ENCODE measurements at regions not wholly inside any gene's neighbourhood (a gene's known extent, or its start where the extent isn't known, plus 50 kb on each side); places are given as distances from the start of the nearest gene placed in this dataset.

DNA sequence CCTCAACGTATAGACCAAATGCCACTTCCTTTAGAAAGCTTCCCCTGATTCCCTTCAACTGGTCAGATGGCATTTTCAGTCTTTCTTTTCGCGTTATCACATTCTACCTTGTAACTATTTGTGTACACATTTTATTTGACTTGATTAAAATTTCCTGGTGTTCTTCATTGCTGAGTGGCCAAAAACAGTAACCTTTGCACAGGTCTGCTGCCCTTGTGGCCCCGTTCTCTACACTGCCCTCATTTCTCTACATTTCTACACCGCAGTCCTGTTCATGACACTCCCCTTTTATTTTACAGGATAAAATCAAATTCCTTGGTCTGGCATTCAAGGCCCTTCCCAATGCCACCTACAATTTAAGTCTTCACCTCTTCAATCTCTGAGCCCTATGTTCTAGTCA, 334.2 kb upstream of the SLC30A5 start:
- DNase-seq, result no peak

DNA sequence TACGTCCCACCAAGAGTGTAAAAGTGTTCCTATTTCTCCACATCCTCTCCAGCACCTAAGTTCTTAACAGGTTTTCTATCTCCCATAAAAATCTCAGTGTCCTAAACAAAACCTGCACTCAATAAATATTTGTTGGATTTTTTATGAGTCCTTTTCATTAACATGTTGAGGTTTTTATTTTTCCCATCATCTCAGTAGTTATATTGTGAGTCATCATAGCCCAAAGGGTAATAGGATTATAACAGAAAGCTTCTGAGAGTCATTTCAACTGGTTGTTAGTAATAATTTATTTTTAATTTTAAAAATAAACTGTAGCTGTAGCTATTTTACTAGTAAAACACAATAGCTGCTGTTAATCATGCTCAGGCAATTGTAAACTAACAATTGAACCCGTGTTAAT, 331.6 kb upstream of the SLC30A5 start:
- DNase-seq, result no peak

DNA sequence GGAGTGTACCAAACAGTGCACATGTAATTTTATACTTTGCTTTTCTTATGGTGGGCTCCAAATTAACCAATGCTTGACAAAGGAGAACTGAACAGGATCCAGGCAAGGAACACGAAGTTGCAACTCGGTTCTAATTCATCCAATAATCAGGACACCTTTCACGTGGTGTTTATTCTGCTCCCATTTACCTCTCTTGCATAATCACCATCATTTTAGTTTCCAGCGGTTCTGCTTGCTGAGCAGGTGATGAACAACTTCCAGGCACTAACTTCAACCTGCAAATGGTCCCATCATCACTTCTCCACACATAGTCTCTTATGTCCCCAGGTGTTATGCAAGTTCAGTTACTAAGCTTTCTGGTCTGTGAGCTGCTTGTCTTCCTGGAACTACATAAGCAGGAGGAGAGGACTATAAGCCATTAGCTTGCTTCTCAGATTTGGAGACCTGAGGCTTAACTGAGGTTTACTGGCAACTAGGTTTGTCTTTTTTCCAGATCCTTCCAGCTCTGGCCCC, 326.8 kb upstream of the SLC30A5 start:
- DNase-seq, result no peak

DNA sequence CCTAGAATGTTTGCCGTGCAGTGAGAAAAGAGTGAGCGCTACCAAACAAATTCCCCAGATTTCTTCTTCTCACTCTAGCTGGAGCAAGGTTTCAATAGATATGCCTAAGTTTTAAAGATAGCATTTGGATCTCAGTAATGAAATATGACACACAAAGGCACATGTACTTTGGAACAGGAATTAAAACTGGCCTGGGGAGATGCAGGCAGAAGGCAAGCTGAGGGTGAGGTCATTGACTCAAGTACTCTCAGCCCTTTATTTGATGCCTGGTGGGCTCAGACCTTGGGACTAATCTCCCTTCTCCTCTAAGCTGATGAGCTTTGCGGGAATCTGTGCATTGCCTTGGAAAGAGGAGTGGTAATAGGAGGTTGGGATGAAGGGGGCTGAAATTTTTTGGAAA, 323.3 kb upstream of the SLC30A5 start:
- DNase-seq, result no peak

DNA sequence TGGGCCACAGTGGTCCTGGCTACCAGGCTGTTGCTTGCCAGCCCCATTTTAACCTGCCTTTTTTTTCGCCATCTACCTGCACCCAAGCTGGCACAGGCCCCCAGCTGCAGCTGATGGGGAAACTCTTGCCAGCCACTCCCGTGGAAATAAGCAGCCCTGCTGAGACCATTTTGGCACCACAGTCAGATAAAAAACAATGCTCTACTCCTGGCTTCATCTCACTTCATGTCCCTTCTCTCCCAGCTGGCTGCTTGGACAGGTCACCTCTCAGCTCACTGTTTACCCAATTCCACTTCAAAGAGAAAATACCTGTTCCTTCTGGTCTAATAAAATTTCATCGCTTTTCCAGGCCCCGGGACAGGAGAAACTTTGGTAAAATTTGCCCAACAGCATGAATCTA, 322.6 kb upstream of the SLC30A5 start:
- no peak for DNase-seq

DNA sequence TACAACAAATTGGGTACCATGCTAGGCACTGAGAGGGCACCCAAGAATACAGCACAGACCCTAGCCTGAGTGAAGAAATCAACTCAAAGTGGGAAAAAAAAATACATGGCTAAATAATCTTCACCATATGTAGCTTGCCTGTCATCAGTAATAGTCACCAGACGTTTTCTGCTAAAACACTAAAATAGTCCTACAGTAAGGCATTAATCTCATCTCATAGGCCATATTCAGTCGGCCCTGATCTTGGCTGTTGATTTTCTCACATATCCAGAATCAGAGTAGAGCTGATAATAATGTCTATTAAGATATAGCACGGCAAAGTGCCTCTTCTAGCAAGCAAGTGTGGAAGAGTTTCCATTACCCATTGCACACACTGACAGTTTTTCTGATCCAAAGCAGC, 322.1 kb upstream of the SLC30A5 start:
- no peak for DNase-seq

DNA sequence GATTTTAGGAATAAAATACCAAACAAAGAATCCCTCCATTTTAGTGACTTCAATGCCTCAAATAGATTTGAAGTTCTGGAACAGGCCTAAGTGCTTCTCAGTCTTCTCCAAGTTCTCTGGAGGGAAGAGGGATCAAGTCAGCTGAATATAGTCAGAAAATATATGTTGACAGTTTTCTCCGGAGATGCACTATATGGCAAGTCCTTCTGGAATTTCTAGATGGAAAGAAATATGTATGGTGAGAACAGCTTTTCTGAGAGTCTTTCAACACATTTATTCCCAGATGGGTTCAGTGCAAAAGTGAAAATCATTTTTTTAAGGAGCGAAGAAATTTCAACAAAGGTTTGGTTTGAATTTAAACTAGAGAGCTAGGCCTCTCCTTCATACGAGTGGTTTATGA, 317.4 kb upstream of the SLC30A5 start:
- DNase-seq, result no peak

DNA sequence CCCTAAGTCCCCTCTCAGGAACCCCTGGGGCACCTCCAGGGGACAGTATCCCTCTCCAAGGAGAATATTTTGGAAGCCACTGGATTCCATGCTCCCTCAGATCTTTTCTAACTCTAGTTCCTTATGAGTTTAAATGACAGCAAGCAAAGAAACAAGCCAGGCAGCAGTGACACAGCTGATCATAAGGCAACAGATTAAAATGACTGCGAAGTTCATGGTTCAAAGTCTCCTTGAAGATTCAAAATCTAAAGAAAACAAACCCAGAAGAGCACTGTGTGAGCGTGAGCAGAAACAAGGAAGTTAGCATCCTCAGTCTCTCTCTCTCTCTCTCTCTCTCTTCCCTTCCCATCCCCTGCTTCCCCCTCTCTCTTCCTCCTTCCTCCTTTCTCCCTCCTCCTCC, 316.7 kb upstream of the SLC30A5 start:
- no peak for DNase-seq

DNA sequence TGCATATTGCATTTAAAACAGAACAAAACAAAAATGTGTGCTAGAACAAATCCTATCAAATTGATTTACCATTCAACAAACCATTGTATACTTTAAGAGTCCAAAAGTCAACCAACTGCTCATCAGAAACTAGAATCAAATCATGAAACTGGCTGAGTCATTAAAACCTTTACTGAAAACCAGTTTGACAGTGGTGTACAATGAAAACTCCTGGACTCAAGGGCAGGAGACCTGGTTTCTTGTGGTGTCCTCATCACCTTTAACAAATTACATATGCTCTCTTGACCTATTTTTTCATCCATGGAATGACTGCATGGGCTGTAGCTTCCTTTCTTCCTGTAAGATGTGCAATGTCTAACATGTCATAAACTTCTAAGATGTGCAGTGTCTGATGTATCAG, 315.3 kb upstream of the SLC30A5 start:
- no peak for DNase-seq

DNA sequence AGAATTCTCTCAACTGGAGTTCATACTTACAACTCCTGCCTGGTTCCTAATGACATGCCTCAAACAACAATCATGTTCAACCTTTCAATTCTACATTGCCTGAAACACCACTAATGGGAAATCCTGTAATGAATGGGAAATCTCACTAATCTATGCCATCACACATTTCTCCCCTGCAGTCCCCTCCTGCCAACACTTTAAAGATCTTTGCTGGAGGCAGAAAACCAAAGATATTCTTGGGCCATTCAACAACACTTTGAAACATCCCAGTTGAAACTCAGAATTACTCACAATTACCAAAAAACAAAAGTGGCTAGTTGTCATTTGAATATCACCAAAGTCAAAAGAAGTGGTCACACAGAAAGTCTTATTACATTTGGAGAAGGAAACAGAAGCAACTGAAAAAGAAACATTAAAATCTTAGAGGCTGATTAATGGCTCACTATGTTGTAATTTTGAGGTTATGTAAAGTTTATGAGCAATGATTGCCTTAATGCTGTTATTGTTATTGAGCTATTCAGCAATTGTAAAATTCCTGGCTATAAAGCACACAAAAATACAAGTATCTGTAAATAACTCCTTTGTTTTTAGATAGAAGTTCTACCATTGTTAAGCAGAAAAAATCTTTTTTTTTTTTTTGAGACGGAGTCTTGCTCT, 313.4 kb upstream of the SLC30A5 start:
- DNase-seq, result no peak

DNA sequence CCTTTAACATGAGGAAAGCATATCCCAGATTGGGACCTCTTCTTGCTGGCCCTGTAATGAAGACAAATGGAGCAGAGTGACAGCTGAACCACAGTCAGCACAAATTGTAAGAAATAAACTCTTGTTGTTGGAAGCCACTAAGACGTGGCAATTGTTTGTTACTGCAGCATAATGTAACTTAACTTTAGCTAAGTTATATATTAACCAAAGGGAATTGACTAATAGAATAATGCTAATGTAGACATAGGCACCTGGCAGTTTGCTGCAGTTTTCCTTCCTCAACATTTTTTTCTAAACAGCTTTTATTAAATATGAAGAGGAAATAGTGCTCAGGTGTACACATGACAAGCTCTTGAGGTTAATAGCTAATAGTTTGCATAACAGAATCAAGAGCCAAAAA, 300.7 kb upstream of the SLC30A5 start:
- DNase-seq, result no peak

DNA sequence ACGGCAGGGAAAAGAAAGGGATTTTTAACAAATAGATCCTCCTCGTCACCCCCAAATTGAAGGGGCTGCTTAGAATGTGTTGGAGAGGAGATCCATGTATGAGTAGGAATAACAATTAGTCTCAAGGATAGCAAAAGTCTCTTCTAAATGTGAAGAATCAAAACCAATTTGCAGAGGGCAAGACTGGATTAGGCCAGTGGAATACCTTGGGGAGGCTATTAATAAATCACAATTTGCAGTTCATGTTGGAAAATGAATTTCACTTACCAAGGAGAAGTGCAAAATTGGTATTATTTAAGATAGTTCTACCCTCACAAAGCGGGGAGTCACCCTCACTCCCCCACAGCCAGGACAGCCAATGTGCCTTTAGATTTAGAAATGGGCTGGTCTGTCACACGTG, 299.8 kb upstream of the SLC30A5 start:
- DNase-seq, result no peak

DNA sequence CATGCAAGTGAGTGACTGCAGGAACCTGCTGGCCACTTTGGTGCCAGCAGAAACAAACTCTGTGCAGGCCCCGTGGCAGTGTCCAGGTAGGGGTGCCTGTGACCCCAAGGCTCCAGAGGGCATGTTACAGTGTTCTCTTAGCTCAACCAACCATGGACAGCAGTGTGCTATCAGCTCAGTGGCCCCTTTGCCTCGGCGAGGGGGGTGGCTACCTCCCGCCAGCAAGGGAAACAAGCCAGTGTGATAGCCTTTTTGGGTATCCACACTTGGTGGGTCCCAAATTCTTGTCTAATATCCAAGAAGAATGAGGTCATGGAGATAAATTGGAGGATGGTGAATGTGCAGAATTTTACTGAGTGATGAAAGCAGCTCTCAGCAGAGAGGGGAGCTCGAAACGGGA, 298.6 kb upstream of the SLC30A5 start:
- no peak for DNase-seq

DNA sequence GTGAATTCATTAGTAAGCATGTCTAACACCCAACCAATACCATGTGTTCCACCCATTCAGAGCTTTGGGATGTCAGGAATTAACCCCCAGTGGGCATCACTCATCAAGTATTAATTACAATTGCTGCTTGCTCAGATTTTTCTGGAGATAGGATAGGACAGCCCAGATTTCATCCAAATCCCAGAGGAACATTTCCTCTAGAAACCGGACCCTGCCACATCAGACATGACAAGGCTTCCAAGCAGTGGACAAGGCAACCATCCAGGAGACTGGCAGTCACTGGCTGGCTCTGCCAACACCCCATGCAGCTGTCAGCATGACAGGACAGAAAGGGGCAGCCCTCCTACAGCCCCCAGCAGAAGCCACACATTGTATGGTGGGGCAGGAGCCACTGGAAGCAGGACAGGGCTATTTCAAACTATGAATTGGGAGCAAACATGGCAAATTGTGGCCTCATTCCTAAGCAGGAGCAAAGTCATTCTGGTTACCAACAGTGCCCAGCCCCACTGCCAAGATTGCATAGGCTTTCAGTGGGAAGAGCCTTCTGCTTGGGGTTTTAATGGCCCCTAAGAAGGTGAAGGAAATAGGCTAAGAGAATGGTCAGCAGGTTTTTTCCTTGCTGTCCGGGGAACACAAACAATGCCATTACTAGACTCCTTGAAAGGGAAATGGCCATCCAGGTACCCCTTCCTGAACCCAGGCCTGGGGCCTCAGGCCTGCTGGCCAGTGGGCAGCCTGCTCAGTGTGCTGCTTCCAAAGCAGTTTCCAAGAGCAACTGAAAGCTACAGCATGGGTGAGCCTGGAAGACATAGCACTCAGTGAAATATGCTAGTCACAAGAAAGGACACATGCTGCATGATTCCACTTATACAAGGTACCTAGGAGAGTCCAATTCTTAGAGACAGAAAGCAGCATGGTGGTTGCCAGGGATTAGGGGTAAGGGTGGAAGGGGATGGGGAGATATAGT, 294.7 kb upstream of the SLC30A5 start:
- no peak for DNase-seq

DNA sequence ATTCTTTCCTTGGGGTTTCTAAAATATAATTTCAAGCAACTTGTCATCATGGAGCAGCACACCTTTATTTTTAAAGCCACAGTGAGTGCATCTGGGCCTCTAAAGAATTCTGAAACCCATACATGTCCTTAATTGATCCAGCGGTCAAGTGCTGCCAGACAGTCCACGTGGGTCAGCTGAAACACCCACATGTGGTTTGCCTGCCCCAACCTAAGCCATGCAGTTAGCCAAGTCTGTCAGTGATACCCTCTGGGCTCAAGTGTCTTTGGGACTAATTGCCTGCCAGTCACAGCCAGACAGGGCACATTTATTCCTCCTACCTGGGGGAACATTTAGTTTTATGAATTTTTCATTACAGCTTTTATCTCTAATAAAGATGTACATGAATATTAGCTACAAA, 291.4 kb upstream of the SLC30A5 start:
- no peak for DNase-seq

DNA sequence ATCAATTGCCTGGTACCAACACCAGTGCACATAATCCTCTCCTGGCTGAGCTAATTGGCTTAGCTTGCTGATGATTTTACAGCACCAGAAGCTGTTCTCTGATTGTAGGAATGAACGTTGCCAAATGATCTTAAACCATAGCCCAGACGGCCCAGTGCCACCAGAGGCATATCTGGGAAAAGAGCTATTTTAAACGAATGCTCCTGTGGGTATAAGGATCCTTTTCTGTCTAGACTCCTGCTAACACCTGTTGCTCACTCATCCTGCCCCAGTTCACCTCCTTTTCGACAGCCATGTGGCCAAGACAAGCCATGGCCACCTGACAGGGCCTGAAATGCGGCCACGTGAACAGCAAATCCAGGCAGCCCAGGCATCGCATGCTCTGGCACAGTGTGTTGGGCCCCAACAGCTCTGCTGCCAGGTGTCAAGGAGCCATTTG, 289.9 kb upstream of the SLC30A5 start:
- DNase-seq, result no peak

DNA sequence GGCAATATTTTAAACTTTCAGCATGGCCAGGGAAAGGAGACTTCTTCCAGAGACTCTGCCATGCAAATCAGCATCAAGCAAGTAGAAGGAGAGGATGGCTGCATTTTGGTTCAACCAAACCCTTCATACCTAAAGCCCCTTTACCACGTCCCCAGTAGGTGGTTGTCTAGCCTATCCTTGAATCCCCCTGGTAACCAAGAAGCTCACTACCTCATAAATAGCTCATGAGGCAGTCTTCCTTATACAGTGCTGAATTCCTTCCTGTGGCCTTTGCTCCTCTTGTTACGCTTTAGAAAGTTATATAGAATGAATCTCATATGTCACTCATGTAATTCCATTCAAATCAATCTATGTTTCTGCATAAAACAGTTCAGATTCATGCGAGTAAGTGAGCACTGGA, 289.5 kb upstream of the SLC30A5 start:
- DNase-seq, result no peak

DNA sequence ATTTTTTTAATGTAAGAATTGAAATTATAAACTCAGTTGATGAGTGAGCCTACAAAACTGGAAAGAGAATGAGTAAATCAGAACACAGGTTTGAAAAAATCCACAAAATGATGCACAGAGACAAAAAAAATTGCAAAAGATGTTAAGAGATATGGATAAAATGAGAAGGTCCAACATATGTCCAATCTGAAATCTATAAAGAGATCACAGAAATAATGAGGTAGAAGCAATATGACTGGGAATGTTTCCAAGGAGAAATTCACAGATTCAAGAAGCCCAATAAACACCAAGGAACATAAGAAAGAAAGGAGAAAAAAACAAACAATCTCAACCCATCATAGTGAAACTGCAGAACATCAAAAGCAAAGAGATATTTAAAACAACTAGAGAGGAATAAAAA, 288.4 kb upstream of the SLC30A5 start:
- no peak for DNase-seq

DNA sequence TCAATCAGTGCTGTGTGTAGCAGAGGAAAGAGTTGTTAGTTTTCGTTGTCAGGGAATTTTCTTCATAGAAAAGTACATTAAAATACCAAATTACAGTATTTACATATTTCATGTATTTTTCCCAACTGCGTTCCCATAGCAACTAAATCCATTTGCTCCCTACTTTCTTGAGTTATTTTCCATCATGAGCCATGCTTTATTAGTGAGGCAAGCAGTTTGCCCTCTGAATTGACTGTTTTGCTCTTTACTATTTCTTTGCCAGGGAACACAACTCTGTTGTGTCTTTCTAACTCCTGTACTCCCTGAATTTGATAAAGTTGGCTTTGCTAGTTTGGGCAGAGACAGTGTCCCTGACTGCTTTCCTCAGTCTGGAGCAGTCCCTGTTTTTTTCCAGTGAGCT, 276.2 kb upstream of the SLC30A5 start:
- DNase-seq, result no peak

DNA sequence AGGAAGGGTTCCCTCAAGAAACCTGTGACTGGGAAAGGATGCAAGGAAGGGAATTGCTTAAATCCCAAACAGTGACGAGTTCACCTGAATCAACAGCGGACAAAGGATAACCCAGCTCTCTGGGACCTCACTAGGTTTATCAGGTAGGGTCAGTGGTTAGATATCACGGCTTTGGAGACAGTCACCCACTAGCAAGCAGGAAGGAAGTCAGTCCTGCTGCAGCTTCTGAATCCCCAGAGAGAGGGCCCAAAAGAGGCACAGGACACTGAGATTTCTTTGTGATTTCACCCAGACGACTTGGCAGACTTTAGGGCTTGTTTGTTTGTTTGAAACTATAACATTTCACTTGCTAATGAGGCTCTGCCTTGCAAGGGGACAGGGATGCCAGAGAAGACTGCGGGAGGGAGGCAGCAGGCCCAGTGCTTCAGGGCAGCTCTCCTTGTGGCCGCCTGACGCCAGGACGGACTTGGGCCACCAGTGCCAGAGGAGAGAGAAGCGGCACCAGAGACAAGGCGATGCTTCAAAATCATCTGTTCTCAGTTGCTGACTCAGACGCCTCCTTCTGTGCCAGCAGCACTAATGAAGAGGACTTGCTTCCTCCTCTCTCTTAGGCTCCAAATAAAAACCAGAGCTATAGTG, 275.6 kb upstream of the SLC30A5 start:
- no peak for DNase-seq

DNA sequence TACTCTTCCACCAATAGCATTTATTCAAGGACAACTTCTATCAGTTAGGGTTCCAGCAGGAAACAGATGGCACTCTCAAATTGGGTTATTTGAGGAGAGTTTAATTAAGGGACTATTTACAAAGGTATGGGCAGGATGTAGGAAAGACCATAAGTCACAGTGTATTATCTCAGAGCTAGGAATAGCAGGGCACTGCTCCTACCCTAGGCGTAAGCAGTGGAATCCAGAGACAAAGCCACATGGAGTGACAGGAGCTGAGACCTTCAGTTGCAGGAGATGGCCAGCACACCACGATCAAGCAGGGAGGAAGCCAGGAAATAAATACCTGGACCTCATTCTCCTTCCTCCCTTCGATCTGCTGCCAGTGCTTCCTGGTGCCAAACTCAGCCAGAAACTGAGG, 274.9 kb upstream of the SLC30A5 start:
- no peak for DNase-seq

DNA sequence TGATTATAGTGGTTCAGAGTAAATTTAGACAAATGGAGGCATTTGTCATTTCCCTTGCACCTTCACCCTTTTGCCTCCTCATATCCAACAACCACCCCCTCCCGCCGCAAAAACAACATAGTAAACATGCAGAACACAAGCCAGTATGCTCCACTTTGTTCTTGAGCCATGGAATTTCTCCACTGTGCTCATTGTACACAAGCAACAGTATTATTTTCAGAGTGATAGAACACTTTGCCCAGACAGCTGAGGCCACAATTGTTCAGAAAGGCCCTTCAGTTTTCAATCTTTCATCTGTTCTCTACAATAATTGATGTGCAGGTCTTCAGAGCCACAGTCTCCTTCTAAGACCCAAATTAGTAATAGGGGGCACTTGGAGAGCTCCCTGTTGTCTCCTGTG, 272.8 kb upstream of the SLC30A5 start:
- DNase-seq, result no peak

DNA sequence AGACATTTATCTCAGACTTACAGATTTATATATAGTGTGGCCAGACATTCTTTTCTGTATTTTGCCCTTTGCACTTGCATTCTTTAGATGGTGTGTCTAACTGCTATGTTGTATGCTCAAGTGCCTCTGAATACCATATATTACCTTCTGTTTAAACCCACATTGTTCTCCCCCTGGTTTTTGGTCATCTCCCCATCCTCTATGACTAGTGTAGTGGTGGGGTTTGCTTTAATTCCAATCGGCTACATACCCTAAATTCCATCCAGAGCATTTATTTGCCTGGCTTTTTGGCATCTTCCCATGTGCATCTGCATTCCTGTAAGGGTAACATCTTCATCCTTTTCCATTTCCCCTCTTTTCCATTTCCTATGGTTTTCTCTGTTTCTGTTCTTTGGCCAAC, 271.0 kb upstream of the SLC30A5 start:
- no peak for DNase-seq

DNA sequence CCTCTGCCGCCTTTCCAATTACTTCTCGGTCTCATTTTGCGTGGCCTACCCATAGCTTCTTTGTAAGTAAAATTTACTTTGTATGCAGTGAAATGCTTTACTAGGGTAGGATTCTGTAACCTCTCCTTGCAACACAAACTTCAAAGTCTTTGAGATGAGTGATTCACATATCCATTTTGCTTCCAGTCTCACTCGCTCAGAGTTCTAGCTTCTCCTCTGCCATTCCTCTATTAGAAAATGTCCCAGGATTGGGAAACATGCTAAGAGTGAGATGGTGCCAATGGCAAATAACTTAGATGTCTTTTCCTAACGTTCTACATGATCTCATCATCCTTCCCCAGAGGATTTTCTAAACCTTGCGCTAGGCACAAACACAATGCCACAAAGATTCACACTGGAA, 270.5 kb upstream of the SLC30A5 start:
- no peak for DNase-seq

All from effector CD4-positive, alpha-beta T cell (primary cell).